ENCODE measurements at regions not wholly inside any gene's neighbourhood (a gene's known extent, or its start where the extent isn't known, plus 50 kb on each side); places are given as distances from the start of the nearest gene placed in this dataset.

DNA sequence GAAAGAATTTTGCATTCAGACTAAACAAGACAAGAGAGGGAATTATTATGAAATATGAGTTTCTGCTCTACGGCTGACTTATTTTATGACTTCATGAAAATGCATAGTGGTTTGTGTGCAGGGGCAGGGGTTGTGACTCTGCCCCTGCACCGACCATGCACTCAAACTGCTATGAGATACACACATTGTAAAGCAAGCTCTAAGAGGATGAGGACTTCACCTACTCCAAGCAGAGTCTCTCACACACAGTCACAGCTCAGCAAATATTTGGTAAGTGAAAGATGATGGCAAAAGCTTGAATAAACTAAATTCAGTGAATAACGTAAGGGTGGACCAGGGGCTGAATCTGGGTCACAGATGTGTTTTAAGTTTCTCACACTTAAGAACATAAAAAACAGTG is 542.9 kb downstream of the PRELID2 start:
- TF ChIP-seq EZH2 (IDR thresholded peaks at IDR 0.05; ENCODE audit: low read depth), result no peak
- TF ChIP-seq CTCF (conservative IDR thresholded peaks at IDR 0.05), result no peak
